Kidney epithelial cell (primary cell): ENCODE measurements at regions not wholly inside any gene's neighbourhood (a gene's known extent, or its start where the extent isn't known, plus 50 kb on each side); places are given as distances from the start of the nearest gene placed in this dataset.
"Not testable (repeated sequence)": the region's sequence is repeated elsewhere in the genome, so short reads cannot be mapped to it uniquely, and the experiment has no call there.

Source experiments
- DNase-seq: peaks from one replicate; pipeline ENCODE4 v3.0.0-alpha.2; 2010; ENCODE audit warnings: low read depth
- H3K27me3 ChIP-seq: 2 replicates; pipeline ENCODE4 v1.6.0; 2011; ENCODE audit warnings: low read length; ENCODE audit not compliant: control insufficient read depth, insufficient read depth
- H3K36me3 ChIP-seq: 2 replicates; pipeline ENCODE4 v1.5.1; 2011; ENCODE audit warnings: low read length; ENCODE audit not compliant: control insufficient read depth, insufficient read depth
- H3K4me3 ChIP-seq: 2 replicates; pipeline ENCODE4 v1.5.1; 2011; ENCODE audit warnings: low read depth, mild to moderate bottlenecking, control low read depth, low read length
- CTCF ChIP-seq: IDR thresholded peaks from 2 replicates; pipeline ENCODE4 v1.5.1; 2011; ENCODE audit warnings: mild to moderate bottlenecking, moderate library complexity, low read length, control low read depth, inconsistent platforms; ENCODE audit not compliant: insufficient read depth, poor library complexity, severe bottlenecking

- no peaks in the 10 kb centered on the region for H3K36me3 ChIP-seq
- peaks cover 16% of the 10 kb centered on the region for H3K27me3 ChIP-seq
- no peak for DNase-seq
- H3K4me3 ChIP-seq, result no peak overlapping the region
- TF ChIP-seq CTCF, result no peak
Measured at GRCh38 chr10:123361832-123362231, 207.6 kb downstream of the BUB3 start.

GRCh38 chr10:123367195-123367594, 213.0 kb downstream of the BUB3 start:
- no peaks in the 10 kb centered on the region for H3K36me3 ChIP-seq
- DNase-seq, result no peak
- no peak for TF ChIP-seq CTCF
- H3K4me3 ChIP-seq, result no peak overlapping the region
- H3K27me3 ChIP-seq, result no peaks in the 10 kb centered on the region

- H3K4me3 ChIP-seq, H3K36me3 ChIP-seq, H3K27me3 ChIP-seq, DNase-seq: not testable (repeated sequence)
Measured at GRCh38 chr10:123371626-123372025, 217.4 kb downstream of the BUB3 start.

- no peak for TF ChIP-seq CTCF
- no peaks in the 10 kb centered on the region for H3K36me3 ChIP-seq
- no peak for DNase-seq
- no peak overlapping the region for H3K4me3 ChIP-seq
- H3K27me3 ChIP-seq, result no peaks in the 10 kb centered on the region
Measured at GRCh38 chr10:123373591-123373990, 219.4 kb downstream of the BUB3 start.

- Histone ChIP-seq H3K4me3 (no peak overlapping the region), H3K36me3 (no peaks in the 10 kb centered on the region), H3K27me3 (peaks cover 2% of the 10 kb centered on the region)
- DNase-seq, result no peak
- no peak for TF ChIP-seq CTCF
Measured at GRCh38 chr10:123375097-123375496, 220.9 kb downstream of the BUB3 start.

- Histone ChIP-seq H3K27me3 (peaks cover 2% of the 10 kb centered on the region), H3K36me3 (no peaks in the 10 kb centered on the region), H3K4me3 (no peak overlapping the region)
- TF ChIP-seq CTCF, result no peak
- DNase-seq, result no peak
Measured at GRCh38 chr10:123375738-123376137, 221.5 kb downstream of the BUB3 start.
